ENCODE measurements at regions not wholly inside any gene's neighbourhood (a gene's known extent, or its start where the extent isn't known, plus 50 kb on each side); places are given as distances from the start of the nearest gene placed in this dataset.

- TF ChIP-seq CHD7 (IDR thresholded peaks at IDR 0.05; ENCODE audit: insufficient replicate concordance, low read length) (no peak), CHD2 (IDR thresholded peaks at IDR 0.05; ENCODE audit: low read length) (no peak)
These were observed 55.6 kb upstream of the CASZ1 start (continued) for GRCh38 chr1:10852018-10852417.

All from H1 (cell line).